Retinal pigment epithelial cell (primary cell): ENCODE measurements at regions not wholly inside any gene's neighbourhood (a gene's known extent, or its start where the extent isn't known, plus 50 kb on each side); places are given as distances from the start of the nearest gene placed in this dataset.

Experiments
- DNase-seq: peaks from one replicate; pipeline ENCODE4 v3.0.0-alpha.2; 2010; ENCODE audit warnings: low read depth
- H3K4me3 ChIP-seq: 2 replicates; pipeline ENCODE4 v1.5.1; 2011; ENCODE audit warnings: mild to moderate bottlenecking, low read length, control low read depth, moderate library complexity
- TF ChIP-seq, protein P1 (sequence below): conservative IDR thresholded peaks from 2 replicates; pipeline ENCODE4 v1.5.1; 2011; ENCODE audit warnings: low read depth, low read length, control low read depth, inconsistent platforms

DNA sequence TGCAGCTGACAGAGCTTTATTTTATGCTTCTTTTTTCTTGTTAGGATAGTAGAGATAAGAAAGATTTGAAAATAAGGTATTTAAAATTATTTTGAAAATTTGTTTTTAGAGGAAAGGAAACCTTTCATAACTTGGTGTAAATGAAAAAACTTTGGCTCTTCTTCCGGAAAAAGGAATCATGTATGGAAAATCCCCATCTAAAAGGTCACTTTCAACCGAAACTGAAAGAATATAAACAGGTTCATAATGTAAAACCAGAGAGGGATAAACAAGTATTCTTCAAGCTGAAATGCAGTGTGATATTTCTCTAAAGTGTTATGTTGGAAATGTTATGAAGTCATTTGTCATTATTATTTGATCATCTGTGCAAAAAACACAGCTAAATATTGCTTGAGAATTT lies 246.8 kb downstream of the NFKBIZ start:
- H3K4me3 ChIP-seq: no peak overlapping the region
- DNase-seq: no peak
- TF ChIP-seq, protein P1, sequence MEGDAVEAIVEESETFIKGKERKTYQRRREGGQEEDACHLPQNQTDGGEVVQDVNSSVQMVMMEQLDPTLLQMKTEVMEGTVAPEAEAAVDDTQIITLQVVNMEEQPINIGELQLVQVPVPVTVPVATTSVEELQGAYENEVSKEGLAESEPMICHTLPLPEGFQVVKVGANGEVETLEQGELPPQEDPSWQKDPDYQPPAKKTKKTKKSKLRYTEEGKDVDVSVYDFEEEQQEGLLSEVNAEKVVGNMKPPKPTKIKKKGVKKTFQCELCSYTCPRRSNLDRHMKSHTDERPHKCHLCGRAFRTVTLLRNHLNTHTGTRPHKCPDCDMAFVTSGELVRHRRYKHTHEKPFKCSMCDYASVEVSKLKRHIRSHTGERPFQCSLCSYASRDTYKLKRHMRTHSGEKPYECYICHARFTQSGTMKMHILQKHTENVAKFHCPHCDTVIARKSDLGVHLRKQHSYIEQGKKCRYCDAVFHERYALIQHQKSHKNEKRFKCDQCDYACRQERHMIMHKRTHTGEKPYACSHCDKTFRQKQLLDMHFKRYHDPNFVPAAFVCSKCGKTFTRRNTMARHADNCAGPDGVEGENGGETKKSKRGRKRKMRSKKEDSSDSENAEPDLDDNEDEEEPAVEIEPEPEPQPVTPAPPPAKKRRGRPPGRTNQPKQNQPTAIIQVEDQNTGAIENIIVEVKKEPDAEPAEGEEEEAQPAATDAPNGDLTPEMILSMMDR: no peak

GRCh38 chr3:102098130-102098885 lies 249.0 kb downstream of the NFKBIZ start:
- H3K4me3 ChIP-seq: no peak overlapping the region
- TF ChIP-seq, protein P1: no peak
- DNase-seq: no peak

GRCh38 chr3:102099913-102100312 lies 250.6 kb downstream of the NFKBIZ start:
- TF ChIP-seq, protein P1: no peak
- H3K4me3 ChIP-seq: no peak overlapping the region
- no peak for DNase-seq

DNA sequence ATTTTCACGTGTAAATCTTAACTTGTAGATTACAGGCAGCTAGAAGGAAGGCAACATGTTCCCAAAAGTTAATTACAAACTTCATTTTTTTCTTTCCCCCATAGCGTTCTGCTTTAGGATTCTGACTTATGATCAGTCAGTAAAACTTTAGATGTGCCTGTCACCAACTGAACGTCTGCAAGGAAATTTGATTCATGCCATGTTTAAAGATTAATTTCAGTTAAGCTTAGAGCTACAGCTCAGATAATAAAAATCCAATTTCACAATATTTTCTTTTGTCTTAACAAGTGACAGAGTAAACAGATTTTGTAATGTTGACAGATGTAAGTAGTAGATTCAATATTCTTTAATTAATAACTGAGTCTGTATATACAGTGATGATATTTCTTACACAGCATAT lies 253.1 kb downstream of the NFKBIZ start:
- DNase-seq: no peak
- no peak overlapping the region for H3K4me3 ChIP-seq
- TF ChIP-seq, protein P1: no peak

DNA sequence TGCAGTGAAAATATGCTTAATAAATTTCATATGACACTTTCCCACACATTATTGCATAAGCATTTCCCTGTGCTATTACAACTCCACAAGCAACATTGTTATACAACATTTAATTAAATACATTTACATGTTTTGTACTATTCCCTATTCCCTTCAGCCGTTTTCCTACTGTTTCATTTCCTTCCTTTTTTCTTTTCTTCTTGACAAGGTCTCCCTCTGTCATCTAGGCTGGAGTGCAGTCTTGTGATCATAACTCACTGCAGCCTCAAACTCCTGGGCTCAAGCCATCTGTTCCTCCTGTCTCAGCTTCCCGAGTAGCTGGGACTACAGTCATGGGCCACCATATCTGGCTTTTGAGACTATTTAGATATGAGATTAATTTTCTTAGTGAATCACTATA lies 254.7 kb downstream of the NFKBIZ start:
- no peak for DNase-seq
- TF ChIP-seq, protein P1: no peak
- no peak overlapping the region for H3K4me3 ChIP-seq

DNA sequence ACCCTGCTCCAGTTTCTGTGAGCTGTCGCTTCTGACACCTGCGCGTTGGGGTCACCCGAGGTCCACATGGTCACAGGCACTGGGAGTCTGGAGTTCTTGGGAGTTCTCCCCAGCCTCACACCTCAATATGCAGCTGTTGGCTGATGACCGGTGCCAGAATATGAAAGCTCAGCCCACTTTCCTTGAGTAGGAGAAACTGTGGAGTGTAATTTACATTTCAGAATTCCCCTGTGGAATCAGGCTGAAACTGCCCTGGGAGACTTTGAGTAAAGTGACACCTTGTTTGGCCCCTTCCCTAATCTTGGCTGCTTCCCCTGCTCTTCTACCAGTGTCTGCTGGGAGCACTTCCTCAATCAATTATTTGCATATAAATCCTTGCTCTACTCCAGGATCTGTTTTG lies 255.9 kb downstream of the NFKBIZ start:
- TF ChIP-seq, protein P1: no peak
- no peak overlapping the region for H3K4me3 ChIP-seq
- DNase-seq: no peak

DNA sequence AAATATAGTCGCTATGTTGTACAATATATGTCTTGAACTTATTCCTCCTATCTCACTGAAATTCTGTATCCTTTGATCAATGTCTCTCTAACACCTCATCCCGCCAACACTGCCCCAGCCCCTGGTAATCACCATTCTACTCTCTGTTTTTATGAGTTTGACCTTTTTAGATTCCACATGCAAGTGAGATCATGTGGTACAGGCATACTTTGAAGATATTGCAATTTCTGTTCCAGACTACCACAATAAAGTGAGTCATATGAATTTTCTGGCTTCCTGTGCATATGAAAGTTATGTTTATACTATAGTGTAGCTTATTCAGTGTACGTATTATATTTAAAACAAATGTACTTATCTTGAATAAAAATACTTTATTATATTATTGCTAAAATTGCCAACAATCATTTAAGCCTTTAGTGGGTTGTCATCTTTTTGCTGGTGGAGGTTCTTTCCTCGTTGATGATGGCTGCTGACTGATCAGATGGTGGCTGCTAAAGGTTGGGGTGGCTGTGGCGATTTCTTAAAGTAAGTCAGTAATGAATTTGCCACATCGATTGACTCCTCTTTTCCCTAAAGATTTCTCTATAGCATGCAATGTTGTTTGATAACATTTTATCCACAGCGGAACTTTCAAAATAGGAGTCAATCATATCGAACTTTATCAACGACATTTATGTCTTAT lies 257.2 kb downstream of the NFKBIZ start:
- DNase-seq: no peak
- H3K4me3 ChIP-seq: no peak overlapping the region
- TF ChIP-seq, protein P1: no peak
